A549 (cell line): ENCODE measurements at regions not wholly inside any gene's neighbourhood (a gene's known extent, or its start where the extent isn't known, plus 50 kb on each side); places are given as distances from the start of the nearest gene placed in this dataset.

Source experiments
- ATAC-seq, 2 experiments: fragments of 200-7000 bp in 1 of 2; fragments of >200 bp in 1 of 2; cut with Nextera tagmentation in 1 of 2; cut with Tn5 transposase in 1 of 2; 3 replicates each; pipeline versions ENCODE4 v1.8.0 to v1.9.1; 2018 to 2020; ENCODE audit warnings: mild to moderate bottlenecking in 1 of 2, moderate library complexity in 1 of 2
- CTCF ChIA-PET: fragments of 300-600 bp; sonication (Branson Sonifier 250); formaldehyde crosslinking; extraction: SDS; loops from one replicate; lab custom pipeline; 2021; ENCODE audit warnings: antibody characterized with exemption, inconsistent platforms; lab: Yijun Ruan, JAX
- POLR2A ChIA-PET: fragments of 350-600 bp; formaldehyde crosslinking; extraction: SDS; loops from one replicate; lab custom pipeline; 2021; ENCODE audit warnings: antibody characterized with exemption, inconsistent platforms; lab: Yijun Ruan, JAX
- DNase-seq, 2 experiments: peaks; one replicate each; pipeline versions ENCODE4 v3.0.0 to v3.0.0-alpha.2; 2011 to 2016; ENCODE audit warnings: low read depth in 1 of 2, low spot score in 1 of 2
- FAIRE-seq: peaks from 2 replicates; lab custom pipeline; 2011; peaks lifted over from hg19 to GRCh38; lab: Jason Lieb, UNC
- H3K27ac ChIP-seq, 2 experiments: fragments of >200 bp; sonication (Bioruptor Twin); formaldehyde crosslinking; 3 replicates each; pipeline ENCODE4 v1.5.1; 2016 to 2017
- H3K4me1 ChIP-seq: fragments of >200 bp; sonication (Bioruptor Twin); formaldehyde crosslinking; 3 replicates; pipeline ENCODE4 v1.6.1; 2016
- H3K4me2 ChIP-seq: fragments of >200 bp; sonication (Bioruptor Twin); formaldehyde crosslinking; 3 replicates; pipeline ENCODE4 v1.6.1; 2016
- H3K4me3 ChIP-seq: fragments of >200 bp; sonication (Bioruptor Twin); formaldehyde crosslinking; 3 replicates; pipeline ENCODE4 v1.5.1; 2016
- H3K9me3 ChIP-seq: fragments of >200 bp; sonication (Bioruptor Twin); formaldehyde crosslinking; 3 replicates; pipeline ENCODE4 v1.6.1; 2016
- ELK1 ChIP-seq: fragments of 150-350 bp; IDR thresholded peaks from 2 replicates; pipeline ENCODE4 v1.6.1; 2014; ENCODE audit warnings: low read depth, mild to moderate bottlenecking, low read length
- ESRRA ChIP-seq: fragments of 150-350 bp; IDR thresholded peaks from 2 replicates; pipeline ENCODE4 v1.6.1; 2014; ENCODE audit warnings: mild to moderate bottlenecking, low read length, borderline replicate concordance
- FOSL2 ChIP-seq, 2 experiments: fragments of 450-650 bp in 1 of 2; fragments of >200 bp in 1 of 2; sonication (Bioruptor Twin) in 1 of 2; formaldehyde crosslinking; IDR thresholded peaks; 2 replicates each; pipeline versions ENCODE4 v1.5.0 to v1.6.1; 2016 to 2020; ENCODE audit warnings: mild to moderate bottlenecking in 1 of 2, moderate library complexity in 1 of 2
- HES2 ChIP-seq: fragments of >200 bp; sonication (Bioruptor Twin); formaldehyde crosslinking; IDR thresholded peaks from 2 replicates; pipeline ENCODE4 v1.6.1; 2016
- HOXB13 ChIP-seq: fragments of 250-450 bp; sonication (Bioruptor Pico); IDR thresholded peaks from 2 replicates; pipeline ENCODE4 v1.5.0; 2020; ENCODE audit warnings: low read depth, mild to moderate bottlenecking, moderate library complexity
- HOXB5 ChIP-seq: fragments of 250-450 bp; sonication (Bioruptor Pico); IDR thresholded peaks from 2 replicates; pipeline ENCODE4 v1.5.0; 2020; ENCODE audit warnings: mild to moderate bottlenecking, moderate library complexity
- KDM1A ChIP-seq: fragments of 200-600 bp; sonication (generic); IDR thresholded peaks from 2 replicates; pipeline ENCODE4 v1.6.1; 2016; ENCODE audit warnings: low read depth, mild to moderate bottlenecking
- MAZ ChIP-seq: fragments of 150-350 bp; IDR thresholded peaks from 2 replicates; pipeline ENCODE4 v1.6.1; 2014; ENCODE audit warnings: antibody characterized with exemption, low read depth, low read length, borderline replicate concordance
- MYC ChIP-seq: IDR thresholded peaks from 2 replicates; pipeline ENCODE4 v1.6.1; 2012; ENCODE audit warnings: mild to moderate bottlenecking, inconsistent platforms, low read length, improper control_type of control experiment, borderline replicate concordance
- NPAS2 ChIP-seq: fragments of 250-450 bp; sonication (Bioruptor Pico); IDR thresholded peaks from 2 replicates; pipeline ENCODE4 v1.8.0; 2022; ENCODE audit warnings: mild to moderate bottlenecking, moderate library complexity, borderline replicate concordance
- NR3C1 ChIP-seq: fragments of >200 bp; sonication (Bioruptor Twin); formaldehyde crosslinking; IDR thresholded peaks from 3 replicates; pipeline ENCODE4 v1.6.1; 2017
- RAD21 ChIP-seq, 2 experiments: fragments of >200 bp in 1 of 2; sonication (Bioruptor Twin) in 1 of 2; formaldehyde crosslinking in 1 of 2; IDR thresholded peaks in 1 of 2; conservative IDR thresholded peaks in 1 of 2; 2 replicates in 1 of 2; 3 replicates in 1 of 2; pipeline ENCODE4 v1.6.1; 2012 to 2018; ENCODE audit warnings: inconsistent platforms in 1 of 2
- REST ChIP-seq: fragments of 200-600 bp; sonication (generic); IDR thresholded peaks from 2 replicates; pipeline ENCODE4 v1.6.1; 2016; ENCODE audit warnings: antibody characterized with exemption, mild to moderate bottlenecking, moderate library complexity
- TFCP2L1 ChIP-seq: fragments of 250-450 bp; sonication (Bioruptor Pico); IDR thresholded peaks from 2 replicates; pipeline ENCODE4 v1.5.0; 2021; ENCODE audit warnings: mild to moderate bottlenecking
- ZNF302 ChIP-seq: fragments of 250-450 bp; sonication (Bioruptor Pico); IDR thresholded peaks from 2 replicates; pipeline ENCODE4 v1.9.0; 2021; ENCODE audit warnings: inconsistent platforms, mild to moderate bottlenecking, moderate library complexity
- whole genome bisulfite sequencing: methylation state at CpG from one replicate; pipeline ENCODE4 v1.1.6; 2017; ENCODE audit errors: missing lambda C conversion rate; 5-methylcytosine and 5-hydroxymethylcytosine counted together
- TF ChIP-seq, protein P1 (sequence below): fragments of 250-450 bp; sonication (Bioruptor Pico); IDR thresholded peaks from 2 replicates; pipeline ENCODE4 v1.5.0; 2020; ENCODE audit warnings: low read depth, mild to moderate bottlenecking, moderate library complexity

DNA sequence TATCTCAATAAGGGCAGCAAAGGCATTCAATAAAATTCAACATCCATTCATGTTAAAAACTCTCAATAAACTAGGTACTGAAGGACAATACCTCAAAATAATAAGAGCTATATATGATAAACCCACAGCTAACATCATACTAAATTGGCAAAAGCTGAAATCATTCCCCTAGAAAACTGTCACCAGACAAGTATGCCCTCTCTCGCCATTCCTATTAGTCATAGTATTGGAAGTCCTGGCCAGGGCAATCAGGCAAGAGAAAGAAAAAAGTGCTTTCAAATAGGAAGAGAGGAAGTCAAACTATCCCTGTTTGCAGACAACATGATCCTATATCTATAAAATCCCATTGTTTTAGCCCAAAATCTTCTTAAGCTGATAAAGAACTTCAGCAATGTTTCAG lies 116.8 kb downstream of the TENT5D start:
- Histone ChIP-seq H3K9me3 (no peaks in the 10 kb centered on the region), H3K4me3 (no peak overlapping the region), H3K4me1 (no peaks in the 10 kb centered on the region), H3K4me2 (no peak overlapping the region)
- POLR2A ChIA-PET = no interaction called here
- TF ChIP-seq HOXB13 (CRISPR knock-in tag) (no peak), RAD21 (conservative IDR thresholded peaks at IDR 0.05 in 1 of 2, IDR thresholded peaks at IDR 0.05 in 1 of 2) (no peak), KDM1A (no peak), ZNF302 (CRISPR knock-in tag) (no peak), NR3C1 (no peak), FOSL2 (IDR thresholded peaks at IDR 0.05) (no peak), FOSL2 (CRISPR knock-in tag; IDR thresholded peaks at IDR 0.05) (no peak), TFCP2L1 (CRISPR knock-in tag) (no peak)
- TF ChIP-seq, all 56 proteins: peak for 0
- CTCF ChIA-PET = interaction anchor here (1.2 kb wide), 1 partner anchor 14 kb away, joined by 3 read pairs; no protein-coding TSS in a partner anchor
- ATAC-seq (no peak), DNase-seq (no peak), FAIRE-seq (peak; percentile 87)
- H3K27ac ChIP-seq = no peak overlapping the region
- WGBS = 0% methylated on average over 1 of the region's 1 CpG

DNA sequence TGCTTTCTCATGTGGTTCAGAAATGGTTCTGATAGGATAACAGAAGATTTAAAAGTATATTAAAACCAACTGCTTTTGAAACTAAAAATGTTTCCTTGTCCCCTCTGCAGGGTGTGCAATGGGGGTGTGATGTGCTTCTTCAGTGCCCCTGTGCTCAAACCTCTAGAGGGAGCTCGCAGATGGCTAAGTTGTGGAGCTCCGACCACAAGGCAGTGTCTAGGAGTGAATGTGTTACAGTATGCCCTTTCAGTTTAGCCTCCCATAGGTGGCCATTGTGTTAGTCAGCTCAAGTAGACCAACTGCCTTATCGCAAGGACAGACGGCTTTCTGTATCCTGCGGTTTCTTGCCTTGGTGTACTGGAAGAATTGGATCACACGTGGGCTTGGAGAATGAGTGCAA lies 130.5 kb downstream of the TENT5D start:
- ChIA-PET POLR2A (no interaction called here), CTCF (interaction anchor here (1.0 to 1.4 kb wide), 2 partner anchors 14 to 26 kb away, joined by 3 read pairs; no protein-coding TSS in a partner anchor)
- FAIRE-seq (no peak), ATAC-seq (peak in 1 of 2 experiments; percentile 87; a peak in 3 of 6 replicates), DNase-seq (peak in 1 of 2 experiments; percentile 34)
- no peak overlapping the region for H3K27ac ChIP-seq
- H3K9me3 ChIP-seq = no peaks in the 10 kb centered on the region
- 37% methylated on average over 6 of the region's 6 CpGs for WGBS
- 0 out of 5 replicates have a peak, but pooled peaks of 1 of the 2 experiments have one; percentile 13 for TF ChIP-seq RAD21 (conservative IDR thresholded peaks at IDR 0.05 in 1 of 2, IDR thresholded peaks at IDR 0.05 in 1 of 2)
- TF ChIP-seq, protein P1, sequence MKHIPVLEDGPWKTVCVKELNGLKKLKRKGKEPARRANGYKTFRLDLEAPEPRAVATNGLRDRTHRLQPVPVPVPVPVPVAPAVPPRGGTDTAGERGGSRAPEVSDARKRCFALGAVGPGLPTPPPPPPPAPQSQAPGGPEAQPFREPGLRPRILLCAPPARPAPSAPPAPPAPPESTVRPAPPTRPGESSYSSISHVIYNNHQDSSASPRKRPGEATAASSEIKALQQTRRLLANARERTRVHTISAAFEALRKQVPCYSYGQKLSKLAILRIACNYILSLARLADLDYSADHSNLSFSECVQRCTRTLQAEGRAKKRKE (CRISPR knock-in tag) = no peak
- no peak overlapping the region for H3K4me3 ChIP-seq
- no peaks in the 10 kb centered on the region for H3K4me1 ChIP-seq
- H3K4me2 ChIP-seq = no peak overlapping the region

DNA sequence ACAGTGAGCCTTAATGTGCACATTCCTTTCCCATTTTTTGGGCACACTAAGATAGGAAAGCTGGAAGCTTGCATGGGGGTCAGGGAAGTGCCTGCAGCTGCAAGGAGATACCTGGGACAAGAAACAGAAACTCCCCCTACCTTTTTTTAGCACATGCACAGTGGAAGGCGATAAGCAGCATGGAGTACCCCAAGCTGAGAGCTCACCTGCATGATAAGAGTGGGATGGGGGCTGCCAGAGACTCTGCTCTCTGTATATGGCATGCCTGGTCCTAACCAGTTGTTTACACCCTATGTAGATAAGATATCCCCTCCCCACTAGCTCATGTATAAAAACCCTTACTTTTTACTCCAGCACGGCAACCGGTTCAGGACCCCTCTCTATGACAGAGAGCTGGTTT lies 135.9 kb downstream of the TENT5D start:
- Histone ChIP-seq H3K4me1 (no peaks in the 10 kb centered on the region), H3K9me3 (no peaks in the 10 kb centered on the region), H3K4me2 (no peak overlapping the region), H3K27ac (no peak overlapping the region), H3K4me3 (no peak overlapping the region)
- DNase-seq (no peak), ATAC-seq (no peak), FAIRE-seq (no peak)
- ChIA-PET CTCF (interaction anchor here (1.4 kb wide), 1 partner anchor 22 kb away, joined by 6 read pairs; no protein-coding TSS in a partner anchor), POLR2A (no interaction called here)
- TF ChIP-seq NPAS2 (CRISPR knock-in tag) (no peak), ELK1 (no peak), HES2 (no peak), MAZ (no peak), HOXB5 (CRISPR knock-in tag) (no peak), REST (no peak), MYC (no peak), TFCP2L1 (CRISPR knock-in tag) (no peak), ESRRA (no peak)
- WGBS = 0% methylated on average over 3 of the region's 3 CpGs
